ENCODE measurements at regions not wholly inside any gene's neighbourhood (a gene's known extent, or its start where the extent isn't known, plus 50 kb on each side); places are given as distances from the start of the nearest gene placed in this dataset.
"Not testable (repeated sequence)": the region's sequence is repeated elsewhere in the genome, so short reads cannot be mapped to it uniquely, and the experiment has no call there.

DNA sequence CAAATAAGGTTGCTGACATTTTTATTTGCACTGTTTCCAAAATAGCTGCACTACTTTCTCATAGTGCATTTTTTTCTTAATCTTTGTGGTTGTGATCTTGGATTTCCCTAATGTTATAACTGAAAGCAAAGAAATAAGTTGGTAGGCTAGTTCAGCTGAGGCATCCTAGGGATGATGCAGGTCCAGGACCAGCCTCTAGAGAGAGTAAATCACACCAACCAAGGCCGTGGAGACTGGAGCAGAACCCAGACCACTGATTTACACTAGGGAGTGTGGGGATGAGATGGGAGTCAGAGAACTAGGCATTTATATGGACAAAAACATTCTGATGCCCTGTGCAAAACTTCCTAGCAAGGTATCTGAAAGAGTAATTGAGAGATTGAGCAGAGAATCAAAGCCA is 104.5 kb downstream of the URB2 start:
- CTCF ChIA-PET, result no interaction called here
- intact Hi-C loops (cut with micrococcal nuclease; ENCODE audit: unreplicated experiment), result no loop called here
- Mint-ChIP-seq H3K27ac (ENCODE audit: unreplicated experiment) (no peak overlapping the region), H3K27me3 (ENCODE audit: unreplicated experiment) (peaks cover 53% of the 10 kb centered on the region), H3K36me3 (ENCODE audit: insufficient read depth, unreplicated experiment) (no peaks in the 10 kb centered on the region), H3K4me3 (ENCODE audit: low read depth, unreplicated experiment) (no peak overlapping the region), H3K9me3 (ENCODE audit: low read depth, unreplicated experiment) (no peaks in the 10 kb centered on the region), H3K4me1 (ENCODE audit: low read depth, unreplicated experiment) (no peaks in the 10 kb centered on the region)
- DNase-seq, result no peak
- BruUV-seq (replicated peaks), result no TSS peak
- TF ChIP-seq, protein P1, sequence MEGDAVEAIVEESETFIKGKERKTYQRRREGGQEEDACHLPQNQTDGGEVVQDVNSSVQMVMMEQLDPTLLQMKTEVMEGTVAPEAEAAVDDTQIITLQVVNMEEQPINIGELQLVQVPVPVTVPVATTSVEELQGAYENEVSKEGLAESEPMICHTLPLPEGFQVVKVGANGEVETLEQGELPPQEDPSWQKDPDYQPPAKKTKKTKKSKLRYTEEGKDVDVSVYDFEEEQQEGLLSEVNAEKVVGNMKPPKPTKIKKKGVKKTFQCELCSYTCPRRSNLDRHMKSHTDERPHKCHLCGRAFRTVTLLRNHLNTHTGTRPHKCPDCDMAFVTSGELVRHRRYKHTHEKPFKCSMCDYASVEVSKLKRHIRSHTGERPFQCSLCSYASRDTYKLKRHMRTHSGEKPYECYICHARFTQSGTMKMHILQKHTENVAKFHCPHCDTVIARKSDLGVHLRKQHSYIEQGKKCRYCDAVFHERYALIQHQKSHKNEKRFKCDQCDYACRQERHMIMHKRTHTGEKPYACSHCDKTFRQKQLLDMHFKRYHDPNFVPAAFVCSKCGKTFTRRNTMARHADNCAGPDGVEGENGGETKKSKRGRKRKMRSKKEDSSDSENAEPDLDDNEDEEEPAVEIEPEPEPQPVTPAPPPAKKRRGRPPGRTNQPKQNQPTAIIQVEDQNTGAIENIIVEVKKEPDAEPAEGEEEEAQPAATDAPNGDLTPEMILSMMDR (IDR thresholded peaks at IDR 0.05; ENCODE audit: unreplicated experiment), result no peak

DNA sequence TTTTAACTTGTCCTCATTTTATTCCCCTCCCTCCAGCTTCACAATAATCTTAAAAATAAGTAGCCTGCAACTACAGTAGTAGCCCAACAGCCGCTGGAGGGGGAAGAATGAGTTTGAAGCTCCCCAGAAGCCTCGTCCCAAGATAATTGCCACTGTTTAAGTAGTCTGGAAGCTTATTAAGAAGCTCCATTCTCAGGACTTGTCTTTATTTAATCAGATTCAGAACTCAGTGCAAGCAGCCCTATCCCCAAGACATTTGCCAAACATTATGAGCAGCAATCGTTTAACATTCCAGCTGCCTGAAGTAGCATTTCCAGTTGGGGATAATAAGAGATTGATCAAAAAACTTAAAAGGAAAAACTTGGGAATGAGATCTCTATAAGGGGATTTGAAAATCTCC is 106.0 kb downstream of the URB2 start:
- H3K36me3 Mint-ChIP-seq (ENCODE audit: insufficient read depth, unreplicated experiment), result no peaks in the 10 kb centered on the region
- intact Hi-C loops (cut with micrococcal nuclease; ENCODE audit: unreplicated experiment), result no loop called here
- no peak overlapping the region for H3K4me3 Mint-ChIP-seq (ENCODE audit: low read depth, unreplicated experiment)
- no peak for DNase-seq
- H3K27me3 Mint-ChIP-seq (ENCODE audit: unreplicated experiment), result peaks cover 53% of the 10 kb centered on the region
- CTCF ChIA-PET, result no interaction called here
- no peaks in the 10 kb centered on the region for H3K4me1 Mint-ChIP-seq (ENCODE audit: low read depth, unreplicated experiment)
- BruUV-seq (replicated peaks), result no TSS peak
- no peak overlapping the region for H3K27ac Mint-ChIP-seq (ENCODE audit: unreplicated experiment)
- TF ChIP-seq, protein P1 (IDR thresholded peaks at IDR 0.05; ENCODE audit: unreplicated experiment), result no peak
- peaks cover 3% of the 10 kb centered on the region for H3K9me3 Mint-ChIP-seq (ENCODE audit: low read depth, unreplicated experiment)

DNA sequence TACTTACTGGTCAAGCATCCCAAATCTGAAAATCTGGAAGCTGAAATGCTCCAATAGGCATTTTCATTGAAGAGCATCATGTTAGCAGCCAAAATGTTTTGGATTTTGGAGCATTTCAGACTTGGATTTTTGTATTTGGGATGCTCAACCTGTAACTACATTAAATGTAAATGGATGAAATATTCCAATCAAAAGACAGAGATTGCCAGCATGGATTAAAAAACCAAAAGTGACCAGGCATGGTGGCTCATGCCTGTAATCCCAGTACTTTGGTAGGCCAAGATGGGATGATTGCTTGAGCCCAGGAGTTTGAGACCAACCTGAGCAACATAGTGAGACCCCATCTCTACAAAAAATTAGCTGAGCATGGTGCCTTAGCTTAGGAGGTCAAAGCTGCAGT is 110.3 kb downstream of the URB2 start:
- DNase-seq, result no peak
- CTCF ChIA-PET, result no interaction called here
- intact Hi-C loops (cut with micrococcal nuclease; ENCODE audit: unreplicated experiment), result no loop called here
- TF ChIP-seq, protein P1 (IDR thresholded peaks at IDR 0.05; ENCODE audit: unreplicated experiment), result no peak
- Mint-ChIP-seq H3K27ac (ENCODE audit: unreplicated experiment) (no peak overlapping the region), H3K27me3 (ENCODE audit: unreplicated experiment) (peaks cover 37% of the 10 kb centered on the region), H3K4me3 (ENCODE audit: low read depth, unreplicated experiment) (no peak overlapping the region), H3K4me1 (ENCODE audit: low read depth, unreplicated experiment) (no peaks in the 10 kb centered on the region), H3K36me3 (ENCODE audit: insufficient read depth, unreplicated experiment) (no peaks in the 10 kb centered on the region), H3K9me3 (ENCODE audit: low read depth, unreplicated experiment) (peaks cover 5% of the 10 kb centered on the region)
- no TSS peak for BruUV-seq (replicated peaks)

DNA sequence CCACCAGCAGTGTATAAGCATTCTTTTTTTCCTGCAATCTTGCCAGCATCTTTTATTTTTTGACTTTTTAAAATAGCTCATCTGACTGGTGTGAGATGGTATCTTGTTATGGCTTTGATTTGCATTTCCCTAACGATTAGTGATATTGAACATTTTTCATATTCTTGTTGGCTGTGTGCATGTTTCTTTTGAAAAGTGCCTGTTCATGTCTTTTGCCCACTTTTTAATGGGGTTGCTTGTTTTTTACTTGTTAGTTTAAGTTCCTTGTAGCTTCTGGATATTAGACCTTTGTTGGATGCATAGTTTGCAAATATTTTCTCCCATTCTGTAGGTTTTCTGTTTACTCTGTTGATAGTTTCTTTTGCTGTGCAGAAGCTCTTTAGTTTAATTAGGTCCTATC is 116.6 kb downstream of the URB2 start:
- DNase-seq; BruUV-seq (replicated peaks); H3K4me1 Mint-ChIP-seq (ENCODE audit: low read depth, unreplicated experiment); intact Hi-C loops (cut with micrococcal nuclease; ENCODE audit: unreplicated experiment); H3K9me3 Mint-ChIP-seq (ENCODE audit: low read depth, unreplicated experiment); H3K36me3 Mint-ChIP-seq (ENCODE audit: insufficient read depth, unreplicated experiment); H3K27ac Mint-ChIP-seq (ENCODE audit: unreplicated experiment); H3K4me3 Mint-ChIP-seq (ENCODE audit: low read depth, unreplicated experiment): not testable (repeated sequence)
- peaks cover 56% of the 10 kb centered on the region for H3K27me3 Mint-ChIP-seq (ENCODE audit: unreplicated experiment)
- CTCF ChIA-PET, result interaction anchor here (0.6 kb wide), 1 partner anchor 563 kb away, joined by 4 read pairs; no protein-coding TSS in a partner anchor

DNA sequence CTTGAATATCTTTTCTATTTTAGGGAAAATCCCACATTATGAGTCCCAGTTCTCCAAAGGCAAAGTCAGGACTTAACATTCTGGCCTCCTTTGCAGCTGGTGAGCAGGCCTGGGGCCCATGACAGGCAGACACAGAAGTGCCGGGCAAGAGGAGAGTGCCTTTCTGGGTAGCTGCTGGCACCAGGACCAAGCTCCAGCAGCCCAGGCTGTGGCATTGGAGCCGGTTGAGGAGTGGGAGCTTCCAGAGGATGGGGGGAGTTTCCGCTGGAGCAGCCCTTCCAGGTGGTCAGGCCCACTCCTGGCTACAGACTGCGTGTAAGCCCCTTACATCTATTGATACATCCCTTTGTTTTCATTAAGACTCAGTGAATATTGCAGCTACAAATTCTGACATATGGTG is 123.9 kb downstream of the URB2 start:
- CTCF ChIA-PET, result no interaction called here
- Mint-ChIP-seq H3K27me3 (ENCODE audit: unreplicated experiment) (peaks cover 21% of the 10 kb centered on the region), H3K36me3 (ENCODE audit: insufficient read depth, unreplicated experiment) (no peaks in the 10 kb centered on the region), H3K4me3 (ENCODE audit: low read depth, unreplicated experiment) (no peak overlapping the region), H3K4me1 (ENCODE audit: low read depth, unreplicated experiment) (no peaks in the 10 kb centered on the region), H3K27ac (ENCODE audit: unreplicated experiment) (no peak overlapping the region), H3K9me3 (ENCODE audit: low read depth, unreplicated experiment) (no peaks in the 10 kb centered on the region)
- BruUV-seq (replicated peaks), result no TSS peak
- intact Hi-C loops (cut with micrococcal nuclease; ENCODE audit: unreplicated experiment), result no loop called here
- DNase-seq, result no peak
- TF ChIP-seq, protein P1 (IDR thresholded peaks at IDR 0.05; ENCODE audit: unreplicated experiment), result no peak

Data from Calu3 (cell line).